OCI-LY3 (cell line): ENCODE measurements at regions not wholly inside any gene's neighbourhood (a gene's known extent, or its start where the extent isn't known, plus 50 kb on each side); places are given as distances from the start of the nearest gene placed in this dataset.

ENCODE experiments used
- CTCF ChIP-seq: fragments of 200-600, 300-600 bp; sonication (generic); IDR thresholded peaks from 2 replicates; pipeline ENCODE4 v1.5.1; 2014; ENCODE audit warnings: antibody characterized with exemption, low read length, low read depth
- EZH2phosphoT487 ChIP-seq: fragments of 200-600 bp; shearing (Covaris generic); IDR thresholded peaks from 2 replicates; pipeline ENCODE4 v1.6.1; 2018; ENCODE audit warnings: antibody characterized with exemption, mixed run types, low read depth

- TF ChIP-seq CTCF (no peak), EZH2phosphoT487 (no peak)
Observed at GRCh38 chr6:145070791-145071190, 664.5 kb downstream of the EPM2A start.
